HG03103 (cell line): ENCODE measurements at regions not wholly inside any gene's neighbourhood (a gene's known extent, or its start where the extent isn't known, plus 50 kb on each side); places are given as distances from the start of the nearest gene placed in this dataset.
A peak's percentile ranks its signal among the peaks of the same experiment; 100 is the strongest.

Source experiments
- ATAC-seq: cut with Tn5 transposase; IDR thresholded peaks from one replicate; pipeline ENCODE4 v1.9.1; 2021; ENCODE audit warnings: low read depth; ENCODE audit not compliant: unreplicated experiment

- no peak for ATAC-seq
These were observed 132.0 kb upstream of the TP63 start for GRCh38 chr3:189498995-189499704.

GRCh38 chr3:189500299-189500698 is 130.9 kb upstream of the TP63 start:
- no peak for ATAC-seq

GRCh38 chr3:189500798-189501495 is 130.2 kb upstream of the TP63 start:
- no peak for ATAC-seq

- ATAC-seq = no peak
These were observed 128.9 kb upstream of the TP63 start for GRCh38 chr3:189502256-189502655.

GRCh38 chr3:189502676-189503257 is 128.4 kb upstream of the TP63 start:
- ATAC-seq = no peak

GRCh38 chr3:189507856-189508255 is 123.3 kb upstream of the TP63 start:
- ATAC-seq = no peak

GRCh38 chr3:189508784-189509501 is 122.2 kb upstream of the TP63 start:
- no peak for ATAC-seq

- peak; percentile 76 for ATAC-seq
These were observed 119.2 kb upstream of the TP63 start for GRCh38 chr3:189512039-189512438.

GRCh38 chr3:189512821-189513220 is 118.4 kb upstream of the TP63 start:
- ATAC-seq = no peak

GRCh38 chr3:189513281-189514117 is 117.7 kb upstream of the TP63 start:
- ATAC-seq = no peak

- no peak for ATAC-seq
These were observed 115.2 kb upstream of the TP63 start for GRCh38 chr3:189516039-189516438.

GRCh38 chr3:189517981-189518380 is 113.2 kb upstream of the TP63 start:
- ATAC-seq = no peak

GRCh38 chr3:189519458-189519857 is 111.7 kb upstream of the TP63 start:
- ATAC-seq = no peak

GRCh38 chr3:189529468-189529867 is 101.7 kb upstream of the TP63 start:
- no peak for ATAC-seq

GRCh38 chr3:189529889-189530471 is 101.2 kb upstream of the TP63 start:
- ATAC-seq = no peak

GRCh38 chr3:189530822-189531221 is 100.4 kb upstream of the TP63 start:
- no peak for ATAC-seq

GRCh38 chr3:189531271-189531670 is 99.9 kb upstream of the TP63 start:
- no peak for ATAC-seq

GRCh38 chr3:189534531-189534930 is 96.7 kb upstream of the TP63 start:
- ATAC-seq = no peak

GRCh38 chr3:189537135-189537534 is 94.1 kb upstream of the TP63 start:
- ATAC-seq = no peak

- ATAC-seq = no peak
These were observed 83.7 kb upstream of the TP63 start for GRCh38 chr3:189547448-189547847.
